Retinal pigment epithelial cell (primary cell): ENCODE measurements at regions not wholly inside any gene's neighbourhood (a gene's known extent, or its start where the extent isn't known, plus 50 kb on each side); places are given as distances from the start of the nearest gene placed in this dataset.

ENCODE experiments used
- DNase-seq: peaks from one replicate; pipeline ENCODE4 v3.0.0-alpha.2; 2010; ENCODE audit warnings: low read depth
- H3K4me3 ChIP-seq: 2 replicates; pipeline ENCODE4 v1.5.1; 2011; ENCODE audit warnings: mild to moderate bottlenecking, low read length, control low read depth, moderate library complexity
- TF ChIP-seq, protein P1 (sequence below): conservative IDR thresholded peaks from 2 replicates; pipeline ENCODE4 v1.5.1; 2011; ENCODE audit warnings: low read depth, low read length, control low read depth, inconsistent platforms

GRCh38 chr2:163353551-163353950 is 382.3 kb downstream of the FIGN start:
- no peak for DNase-seq
- TF ChIP-seq, protein P1, sequence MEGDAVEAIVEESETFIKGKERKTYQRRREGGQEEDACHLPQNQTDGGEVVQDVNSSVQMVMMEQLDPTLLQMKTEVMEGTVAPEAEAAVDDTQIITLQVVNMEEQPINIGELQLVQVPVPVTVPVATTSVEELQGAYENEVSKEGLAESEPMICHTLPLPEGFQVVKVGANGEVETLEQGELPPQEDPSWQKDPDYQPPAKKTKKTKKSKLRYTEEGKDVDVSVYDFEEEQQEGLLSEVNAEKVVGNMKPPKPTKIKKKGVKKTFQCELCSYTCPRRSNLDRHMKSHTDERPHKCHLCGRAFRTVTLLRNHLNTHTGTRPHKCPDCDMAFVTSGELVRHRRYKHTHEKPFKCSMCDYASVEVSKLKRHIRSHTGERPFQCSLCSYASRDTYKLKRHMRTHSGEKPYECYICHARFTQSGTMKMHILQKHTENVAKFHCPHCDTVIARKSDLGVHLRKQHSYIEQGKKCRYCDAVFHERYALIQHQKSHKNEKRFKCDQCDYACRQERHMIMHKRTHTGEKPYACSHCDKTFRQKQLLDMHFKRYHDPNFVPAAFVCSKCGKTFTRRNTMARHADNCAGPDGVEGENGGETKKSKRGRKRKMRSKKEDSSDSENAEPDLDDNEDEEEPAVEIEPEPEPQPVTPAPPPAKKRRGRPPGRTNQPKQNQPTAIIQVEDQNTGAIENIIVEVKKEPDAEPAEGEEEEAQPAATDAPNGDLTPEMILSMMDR, result no peak
- H3K4me3 ChIP-seq, result no peak overlapping the region

- no peak for DNase-seq
- no peak overlapping the region for H3K4me3 ChIP-seq
- TF ChIP-seq, protein P1, result no peak
Measured at GRCh38 chr2:163351966-163352365, 383.8 kb downstream of the FIGN start.

DNA sequence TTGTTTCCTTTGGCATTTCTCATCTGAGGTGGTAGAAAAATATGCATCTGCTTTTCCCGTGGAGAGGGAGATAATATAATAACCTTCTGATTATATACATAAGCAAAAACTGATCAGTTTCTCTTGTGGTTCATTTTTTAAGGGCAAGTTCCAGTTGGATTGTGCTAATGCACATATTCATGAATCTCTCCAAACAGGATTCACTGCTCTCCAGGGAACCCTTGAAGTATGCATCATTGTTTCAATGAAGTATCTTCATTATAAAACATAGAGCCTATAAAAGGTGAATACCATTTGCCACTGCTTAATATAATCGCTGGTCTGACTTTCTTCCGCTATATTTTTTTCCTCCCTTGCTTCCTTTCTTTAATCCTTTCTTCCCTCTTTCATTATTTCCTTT is 384.7 kb downstream of the FIGN start:
- no peak overlapping the region for H3K4me3 ChIP-seq
- DNase-seq, result no peak
- TF ChIP-seq, protein P1, result no peak

- peak; percentile 77 for DNase-seq
- H3K4me3 ChIP-seq, result peak overlapping the region; percentile 30
- TF ChIP-seq, protein P1, result no peak
Measured at GRCh38 chr2:163348857-163349380, 386.9 kb downstream of the FIGN start.

- TF ChIP-seq, protein P1, result no peak
Measured at GRCh38 chr2:163347982-163348856, 387.6 kb downstream of the FIGN start.

DNA sequence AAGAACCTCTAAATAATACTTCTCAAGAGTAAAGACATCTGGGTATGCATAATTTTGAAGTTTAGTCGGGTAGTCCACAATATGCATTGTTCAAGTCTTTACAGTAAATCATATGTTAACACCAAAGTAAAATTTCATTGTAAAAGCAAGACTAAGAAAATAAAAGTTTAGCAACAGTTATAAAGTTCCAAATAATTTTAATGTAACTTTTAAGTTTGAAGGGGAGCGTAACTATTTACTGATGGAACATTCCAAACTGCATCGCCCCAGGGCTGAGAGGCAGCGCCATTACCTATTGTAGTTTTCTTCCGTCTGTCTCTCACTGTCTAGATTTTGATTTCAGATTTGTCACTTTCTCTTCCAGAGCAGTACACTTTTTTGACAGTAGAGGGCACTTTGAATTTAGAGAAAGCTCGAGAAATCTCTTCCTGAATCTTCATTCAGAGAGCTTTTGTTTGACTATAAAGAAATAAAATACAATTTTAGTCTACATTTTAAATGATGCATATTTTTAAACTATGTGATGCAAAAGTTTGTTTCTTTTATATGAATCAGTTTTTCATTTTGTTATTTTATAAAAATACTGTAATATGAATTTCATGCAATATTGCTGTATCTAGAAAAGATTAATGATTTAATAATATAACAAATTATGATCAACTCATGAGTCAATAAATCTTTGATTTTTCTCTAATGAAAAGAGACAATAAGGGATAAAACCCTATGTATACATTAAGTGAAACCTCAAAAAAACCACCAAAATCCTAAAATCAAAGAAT is 389.8 kb downstream of the FIGN start:
- no peak for DNase-seq
- TF ChIP-seq, protein P1, result peak; percentile 73
- no peak overlapping the region for H3K4me3 ChIP-seq

More at GRCh38 chr2:163347982-163348856, 387.6 kb downstream of the FIGN start:
- DNase-seq, result peak; percentile 78
- peak overlapping the region; percentile 30 for H3K4me3 ChIP-seq
